Loucy (cell line): ENCODE measurements at regions not wholly inside any gene's neighbourhood (a gene's known extent, or its start where the extent isn't known, plus 50 kb on each side); places are given as distances from the start of the nearest gene placed in this dataset.

Source experiments
- EZH2phosphoT487 ChIP-seq: fragments of 200-600 bp; IDR thresholded peaks from 2 replicates; pipeline ENCODE4 v1.6.1; 2018; ENCODE audit warnings: antibody characterized with exemption, mild to moderate bottlenecking, moderate library complexity, borderline replicate concordance
- TF ChIP-seq, protein P1 (sequence below): fragments of 200-600 bp; sonication (generic); conservative IDR thresholded peaks from 2 replicates; pipeline ENCODE4 v1.5.1; 2014; ENCODE audit warnings: mild to moderate bottlenecking, antibody characterized with exemption, low read length

DNA sequence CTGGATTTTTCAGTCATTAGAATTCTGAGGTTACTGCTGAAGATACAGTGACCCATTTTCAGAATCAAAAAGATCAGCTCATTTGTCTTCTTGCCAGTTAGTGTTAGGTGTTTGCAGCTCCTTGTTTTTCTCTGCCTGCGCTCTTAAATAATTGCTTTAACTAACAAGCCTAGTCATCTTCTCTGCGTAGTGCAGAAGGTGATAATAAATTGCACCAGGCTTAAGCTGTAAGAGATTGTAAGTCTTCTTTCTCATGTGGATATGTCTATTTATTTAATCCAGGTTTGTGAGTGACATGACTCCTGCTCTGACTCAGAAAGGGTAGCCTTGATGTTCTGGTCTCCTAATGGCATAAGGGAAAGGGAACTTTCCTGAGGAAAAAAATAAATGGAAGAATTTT is 167.2 kb downstream of the CEP135 start:
- TF ChIP-seq, protein P1, sequence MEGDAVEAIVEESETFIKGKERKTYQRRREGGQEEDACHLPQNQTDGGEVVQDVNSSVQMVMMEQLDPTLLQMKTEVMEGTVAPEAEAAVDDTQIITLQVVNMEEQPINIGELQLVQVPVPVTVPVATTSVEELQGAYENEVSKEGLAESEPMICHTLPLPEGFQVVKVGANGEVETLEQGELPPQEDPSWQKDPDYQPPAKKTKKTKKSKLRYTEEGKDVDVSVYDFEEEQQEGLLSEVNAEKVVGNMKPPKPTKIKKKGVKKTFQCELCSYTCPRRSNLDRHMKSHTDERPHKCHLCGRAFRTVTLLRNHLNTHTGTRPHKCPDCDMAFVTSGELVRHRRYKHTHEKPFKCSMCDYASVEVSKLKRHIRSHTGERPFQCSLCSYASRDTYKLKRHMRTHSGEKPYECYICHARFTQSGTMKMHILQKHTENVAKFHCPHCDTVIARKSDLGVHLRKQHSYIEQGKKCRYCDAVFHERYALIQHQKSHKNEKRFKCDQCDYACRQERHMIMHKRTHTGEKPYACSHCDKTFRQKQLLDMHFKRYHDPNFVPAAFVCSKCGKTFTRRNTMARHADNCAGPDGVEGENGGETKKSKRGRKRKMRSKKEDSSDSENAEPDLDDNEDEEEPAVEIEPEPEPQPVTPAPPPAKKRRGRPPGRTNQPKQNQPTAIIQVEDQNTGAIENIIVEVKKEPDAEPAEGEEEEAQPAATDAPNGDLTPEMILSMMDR: no peak
- TF ChIP-seq EZH2phosphoT487: no peak
